Muscle of back (tissue), 3 donors: ENCODE measurements at regions not wholly inside any gene's neighbourhood (a gene's known extent, or its start where the extent isn't known, plus 50 kb on each side); places are given as distances from the start of the nearest gene placed in this dataset.
A peak's percentile ranks its signal among the peaks of the same experiment; 100 is the strongest.

ENCODE experiments used
- DNase-seq, 3 donors: peaks; one replicate each; pipeline versions ENCODE4 v3.0.0 to v3.0.0-alpha.2; 2013

GRCh38 chr6:126147291-126147815 is 161.0 kb downstream of the TRMT11 start:
- DNase-seq, result peak in 1 of 3 donors; percentile 65

GRCh38 chr6:126148853-126149252 is 162.5 kb downstream of the TRMT11 start:
- no peak for DNase-seq

GRCh38 chr6:126152372-126152745 is 166.0 kb downstream of the TRMT11 start:
- no peak for DNase-seq

GRCh38 chr6:126153661-126154060 is 167.3 kb downstream of the TRMT11 start:
- DNase-seq, result no peak

GRCh38 chr6:126156973-126157372 is 170.6 kb downstream of the TRMT11 start:
- no peak for DNase-seq

- DNase-seq, result peak; percentile 51 to 82 (median 56)
Observed at GRCh38 chr6:126167726-126168125, 172.2 kb upstream of the CENPW start.

GRCh38 chr6:126170433-126170832 is 169.5 kb upstream of the CENPW start:
- no peak for DNase-seq

GRCh38 chr6:126170978-126171382 is 168.9 kb upstream of the CENPW start:
- no peak for DNase-seq

GRCh38 chr6:126172131-126172530 is 167.8 kb upstream of the CENPW start:
- DNase-seq, result no peak

GRCh38 chr6:126173265-126173664 is 166.7 kb upstream of the CENPW start:
- DNase-seq, result peak in 1 of 3 donors; percentile 16

GRCh38 chr6:126174697-126175096 is 165.2 kb upstream of the CENPW start:
- DNase-seq, result no peak

GRCh38 chr6:126175251-126175650 is 164.7 kb upstream of the CENPW start:
- no peak for DNase-seq

GRCh38 chr6:126176282-126176681 is 163.6 kb upstream of the CENPW start:
- peak in 1 of 3 donors; percentile 35 for DNase-seq

- peak in 1 of 3 donors; percentile 56 for DNase-seq
Observed at GRCh38 chr6:126180585-126180984, 159.3 kb upstream of the CENPW start.

GRCh38 chr6:126181173-126181741 is 158.7 kb upstream of the CENPW start:
- no peak for DNase-seq

GRCh38 chr6:126181890-126182289 is 158.0 kb upstream of the CENPW start:
- no peak for DNase-seq

- DNase-seq, result no peak
Observed at GRCh38 chr6:126182650-126183311, 157.1 kb upstream of the CENPW start.

GRCh38 chr6:126185774-126186173 is 154.1 kb upstream of the CENPW start:
- no peak for DNase-seq

- no peak for DNase-seq
Observed at GRCh38 chr6:126188279-126188909, 151.5 kb upstream of the CENPW start.

- no peak for DNase-seq
Observed at GRCh38 chr6:126195625-126196236, 144.2 kb upstream of the CENPW start.

GRCh38 chr6:126198631-126199030 is 141.3 kb upstream of the CENPW start:
- DNase-seq, result peak in 1 of 3 donors; percentile 12

GRCh38 chr6:126199466-126199865 is 140.4 kb upstream of the CENPW start:
- DNase-seq, result no peak

GRCh38 chr6:126202707-126203106 is 137.2 kb upstream of the CENPW start:
- no peak for DNase-seq
